Spinal cord (tissue), 9 donors: ENCODE measurements at regions not wholly inside any gene's neighbourhood (a gene's known extent, or its start where the extent isn't known, plus 50 kb on each side); places are given as distances from the start of the nearest gene placed in this dataset.

ENCODE experiments used
- DNase-seq, 6 donors: peaks; one replicate each; pipeline versions ENCODE4 v3.0.0 to v3.0.0-alpha.2; 2013 to 2015; ENCODE audit warnings: low spot score in 6 of 6, low read depth in 4 of 6
- H3K27ac ChIP-seq: one replicate; pipeline ENCODE4 v1.5.1; 2013; ENCODE audit warnings: low read depth, low read length, control low read depth
- H3K27me3 ChIP-seq: one replicate; pipeline ENCODE4 v1.6.1; 2013; ENCODE audit warnings: low read length; ENCODE audit not compliant: control insufficient read depth, insufficient read depth
- H3K36me3 ChIP-seq: one replicate; pipeline ENCODE4 v1.6.1; 2013; ENCODE audit warnings: low read length; ENCODE audit not compliant: control insufficient read depth, insufficient read depth
- H3K4me1 ChIP-seq: one replicate; pipeline ENCODE4 v1.6.1; 2013; ENCODE audit warnings: low read length; ENCODE audit not compliant: control insufficient read depth, insufficient read depth
- H3K4me3 ChIP-seq: one replicate; pipeline ENCODE4 v1.5.1; 2013; ENCODE audit warnings: low read depth, low read length, control low read depth
- H3K9me3 ChIP-seq: one replicate; pipeline ENCODE4 v1.6.1; 2013; ENCODE audit warnings: low read length; ENCODE audit not compliant: control insufficient read depth, insufficient read depth
- WGBS: methylation state at CpG from one replicate; pipeline ENCODE4 v1.1.5; 2013; ENCODE audit warnings: missing lambda C conversion rate; ENCODE audit not compliant: insufficient coverage; 5-methylcytosine and 5-hydroxymethylcytosine counted together
- donor health status: healthy.

GRCh38 chrX:109270580-109271484, 211.1 kb downstream of the GUCY2F start:
- DNase-seq = no peak
- WGBS = 57% methylated on average over 2 of the region's 2 CpGs

GRCh38 chrX:109268340-109268739, 213.5 kb downstream of the GUCY2F start:
- no peaks in the 10 kb centered on the region for H3K9me3 ChIP-seq

More at GRCh38 chrX:109270580-109271484, 211.1 kb downstream of the GUCY2F start:
- H3K4me3 ChIP-seq = no peak overlapping the region
- H3K9me3 ChIP-seq = no peaks in the 10 kb centered on the region
- no peaks in the 10 kb centered on the region for H3K4me1 ChIP-seq
- no peaks in the 10 kb centered on the region for H3K36me3 ChIP-seq
- H3K27ac ChIP-seq = no peak overlapping the region
- H3K27me3 ChIP-seq = no peaks in the 10 kb centered on the region

GRCh38 chrX:109266034-109266433, 215.9 kb downstream of the GUCY2F start:
- no peak for DNase-seq
- H3K9me3 ChIP-seq = no peaks in the 10 kb centered on the region
- no peak overlapping the region for H3K4me3 ChIP-seq
- no peak overlapping the region for H3K27ac ChIP-seq
- no peaks in the 10 kb centered on the region for H3K27me3 ChIP-seq
- no peaks in the 10 kb centered on the region for H3K4me1 ChIP-seq
- H3K36me3 ChIP-seq = no peaks in the 10 kb centered on the region

More at GRCh38 chrX:109268340-109268739, 213.5 kb downstream of the GUCY2F start:
- Histone ChIP-seq H3K27me3 (no peaks in the 10 kb centered on the region), H3K27ac (no peak overlapping the region), H3K36me3 (no peaks in the 10 kb centered on the region), H3K4me3 (no peak overlapping the region), H3K4me1 (no peaks in the 10 kb centered on the region)
- no peak for DNase-seq

GRCh38 chrX:109264878-109265277, 217.0 kb downstream of the GUCY2F start:
- Histone ChIP-seq H3K4me1 (no peaks in the 10 kb centered on the region), H3K27ac (no peak overlapping the region), H3K27me3 (no peaks in the 10 kb centered on the region), H3K9me3 (no peaks in the 10 kb centered on the region), H3K36me3 (no peaks in the 10 kb centered on the region), H3K4me3 (no peak overlapping the region)
- no peak for DNase-seq
- no CpG with 5 or more reads among the region's 1 CpG for WGBS

- 20% methylated on average over 1 of the region's 2 CpGs for WGBS
Measured at GRCh38 chrX:109261279-109261678, 220.6 kb downstream of the GUCY2F start.

GRCh38 chrX:109252789-109253188, 229.1 kb downstream of the GUCY2F start:
- peaks cover 6% of the 10 kb centered on the region for H3K9me3 ChIP-seq
- no peaks in the 10 kb centered on the region for H3K36me3 ChIP-seq
- no peak overlapping the region for H3K27ac ChIP-seq
- H3K4me1 ChIP-seq = no peaks in the 10 kb centered on the region
- no peak for DNase-seq
- H3K4me3 ChIP-seq = no peak overlapping the region
- WGBS = no CpG with 5 or more reads among the region's 2 CpGs
- H3K27me3 ChIP-seq = no peaks in the 10 kb centered on the region

More at GRCh38 chrX:109261279-109261678, 220.6 kb downstream of the GUCY2F start:
- Histone ChIP-seq H3K27me3 (no peaks in the 10 kb centered on the region), H3K4me3 (no peak overlapping the region), H3K9me3 (peaks cover 2% of the 10 kb centered on the region), H3K36me3 (no peaks in the 10 kb centered on the region), H3K27ac (no peak overlapping the region), H3K4me1 (no peaks in the 10 kb centered on the region)
- DNase-seq = no peak

GRCh38 chrX:109218761-109219160, 263.1 kb downstream of the GUCY2F start:
- Histone ChIP-seq H3K4me3 (no peak overlapping the region), H3K4me1 (no peaks in the 10 kb centered on the region), H3K27ac (no peak overlapping the region), H3K36me3 (no peaks in the 10 kb centered on the region), H3K27me3 (peaks cover 2% of the 10 kb centered on the region), H3K9me3 (no peaks in the 10 kb centered on the region)
- WGBS = 0% methylated on average over 1 of the region's 1 CpG
- no peak for DNase-seq

GRCh38 chrX:109199726-109200125, 282.2 kb downstream of the GUCY2F start:
- Histone ChIP-seq H3K27me3 (no peaks in the 10 kb centered on the region), H3K36me3 (no peaks in the 10 kb centered on the region), H3K9me3 (peaks cover 2% of the 10 kb centered on the region), H3K4me3 (no peak overlapping the region), H3K27ac (no peak overlapping the region), H3K4me1 (no peaks in the 10 kb centered on the region)
- no peak for DNase-seq
- WGBS = no CpG with 5 or more reads among the region's 2 CpGs

GRCh38 chrX:109190542-109190941, 291.3 kb downstream of the GUCY2F start:
- Histone ChIP-seq H3K4me3 (no peak overlapping the region), H3K27me3 (peaks cover 2% of the 10 kb centered on the region), H3K36me3 (no peaks in the 10 kb centered on the region), H3K27ac (no peak overlapping the region), H3K9me3 (no peaks in the 10 kb centered on the region), H3K4me1 (no peaks in the 10 kb centered on the region)
- no CpG with 5 or more reads among the region's 1 CpG for WGBS
- DNase-seq = no peak

GRCh38 chrX:109187473-109188168, 294.3 kb downstream of the GUCY2F start:
- no CpG with 5 or more reads among the region's 2 CpGs for WGBS
- Histone ChIP-seq H3K4me1 (no peaks in the 10 kb centered on the region), H3K4me3 (no peak overlapping the region), H3K9me3 (no peaks in the 10 kb centered on the region), H3K36me3 (no peaks in the 10 kb centered on the region), H3K27ac (no peak overlapping the region), H3K27me3 (peaks cover 2% of the 10 kb centered on the region)
- no peak for DNase-seq
